OCI-LY7 (cell line): ENCODE measurements at regions not wholly inside any gene's neighbourhood (a gene's known extent, or its start where the extent isn't known, plus 50 kb on each side); places are given as distances from the start of the nearest gene placed in this dataset.

Experiments used
- BruUV-seq: library from RNA; stranded (reverse); fragments of 400-500 nt; replicated peaks from 2 replicates; lab custom pipeline; 2021; lab: Mats Ljungman, UMichigan
- CTCF ChIA-PET: fragments of 300-600 bp; sonication (Branson Sonifier 250); formaldehyde crosslinking; loops from one replicate; lab custom pipeline; 2022; ENCODE audit warnings: antibody characterized with exemption; ENCODE audit not compliant: unreplicated experiment; lab: Charles Lee
- POLR2A ChIA-PET: fragments of 300-600 bp; sonication (Branson Sonifier 250); formaldehyde crosslinking; loops from one replicate; lab custom pipeline; 2022; ENCODE audit warnings: antibody characterized with exemption; lab: Charles Lee
- DNase-seq: peaks from one replicate; pipeline ENCODE4 v3.0.0-alpha.2; 2015; ENCODE audit warnings: low spot score
- H2AFZ ChIP-seq: fragments of 200-600 bp; sonication (generic), shearing (Covaris generic); 2 replicates; pipeline ENCODE4 v1.6.1; 2014; ENCODE audit warnings: mild to moderate bottlenecking, antibody characterized with exemption, low read length, moderate library complexity
- H3K27ac ChIP-seq: fragments of 200-600 bp; sonication (generic); 2 replicates; pipeline ENCODE4 v1.5.1; 2014; ENCODE audit warnings: mixed run types, low read depth, mild to moderate bottlenecking, moderate library complexity, low read length, inconsistent platforms; ENCODE audit not compliant: poor library complexity, severe bottlenecking
- H3K36me3 ChIP-seq: fragments of 200-600 bp; sonication (generic); 2 replicates; pipeline ENCODE4 v1.6.1; 2014; ENCODE audit warnings: mild to moderate bottlenecking, antibody characterized with exemption, low read length, moderate library complexity, mixed read lengths; ENCODE audit not compliant: insufficient read depth
- H3K4me1 ChIP-seq: fragments of 200-600 bp; sonication (generic); 2 replicates; pipeline ENCODE4 v1.5.1; 2014; ENCODE audit warnings: mild to moderate bottlenecking, low read length; ENCODE audit not compliant: insufficient read depth, poor library complexity, severe bottlenecking
- H3K4me2 ChIP-seq: fragments of 200-600 bp; sonication (generic); 2 replicates; pipeline ENCODE4 v1.6.1; 2014; ENCODE audit warnings: mild to moderate bottlenecking, low read length
- H3K4me3 ChIP-seq: fragments of 200-600 bp; sonication (generic); 2 replicates; pipeline ENCODE4 v1.5.1; 2014; ENCODE audit warnings: mild to moderate bottlenecking, low read depth, low read length; ENCODE audit not compliant: poor library complexity, severe bottlenecking
- H3K79me2 ChIP-seq: fragments of 200-600 bp; sonication (generic); 2 replicates; pipeline ENCODE4 v1.6.1; 2016; ENCODE audit warnings: low read depth, mild to moderate bottlenecking, low read length, moderate library complexity, mixed read lengths; ENCODE audit not compliant: insufficient read depth
- H3K9me2 ChIP-seq: fragments of 200-600 bp; sonication (generic); 2 replicates; pipeline ENCODE4 v1.6.1; 2016; ENCODE audit warnings: mild to moderate bottlenecking, low read length, mixed read lengths; ENCODE audit not compliant: insufficient read depth
- H3K9me3 ChIP-seq: fragments of 200-600 bp; sonication (generic); 2 replicates; pipeline ENCODE4 v1.6.1; 2014; ENCODE audit warnings: mild to moderate bottlenecking, mixed run types, low read length, mixed read lengths
- H4K20me1 ChIP-seq: fragments of 200-600 bp; sonication (generic); 2 replicates; pipeline ENCODE4 v1.6.1; 2014; ENCODE audit warnings: mild to moderate bottlenecking, antibody characterized with exemption, low read length, moderate library complexity, mixed read lengths; ENCODE audit not compliant: insufficient read depth
- CTCF ChIP-seq: fragments of 200-600 bp; sonication (generic); conservative IDR thresholded peaks from 2 replicates; pipeline ENCODE4 v1.5.1; 2014; ENCODE audit warnings: mild to moderate bottlenecking, antibody characterized with exemption, low read length, moderate library complexity, mixed read lengths
- EZH2phosphoT487 ChIP-seq: fragments of 200-600 bp; sonication (generic); IDR thresholded peaks from 2 replicates; pipeline ENCODE4 v1.6.1; 2018; ENCODE audit warnings: low read depth, borderline replicate concordance, mild to moderate bottlenecking, mixed run types, antibody characterized with exemption, low read length, moderate library complexity, mixed read lengths
- intact Hi-C: fragments of 100-400 bp; cut with micrococcal nuclease; formaldehyde crosslinking; loops from one replicate; pipeline ENCODE4 v1.10.0; 2022; ENCODE audit not compliant: unreplicated experiment

GRCh38 chr9:75529463-75529862, 361.0 kb upstream of the PCSK5 start:
- H3K4me1 ChIP-seq = no peaks in the 10 kb centered on the region
- no peak overlapping the region for H2AFZ ChIP-seq
- TF ChIP-seq EZH2phosphoT487 = no peak
- no peak for TF ChIP-seq CTCF
- H4K20me1 ChIP-seq = no peaks in the 10 kb centered on the region
- no peaks in the 10 kb centered on the region for H3K79me2 ChIP-seq
- no peak overlapping the region for H3K27ac ChIP-seq
- ChIA-PET POLR2A (no interaction called here), CTCF (no interaction called here)
- no TSS peak for BruUV-seq
- intact Hi-C loops = no loop called here
- H3K9me2 ChIP-seq = no peaks in the 10 kb centered on the region
- no peak for DNase-seq
- H3K9me3 ChIP-seq = no peaks in the 10 kb centered on the region
- H3K36me3 ChIP-seq = no peaks in the 10 kb centered on the region
- no peak overlapping the region for H3K4me2 ChIP-seq
- H3K4me3 ChIP-seq = no peak overlapping the region

- CTCF ChIA-PET = no interaction called here
- Histone ChIP-seq H3K4me3 (no peak overlapping the region), H3K4me1 (no peaks in the 10 kb centered on the region), H3K27ac (no peak overlapping the region), H3K36me3 (no peaks in the 10 kb centered on the region), H3K9me3 (no peaks in the 10 kb centered on the region), H4K20me1 (no peaks in the 10 kb centered on the region), H2AFZ (no peak overlapping the region), H3K79me2 (no peaks in the 10 kb centered on the region), H3K9me2 (no peaks in the 10 kb centered on the region), H3K4me2 (no peak overlapping the region)
- POLR2A ChIA-PET = interaction anchor here (0.5 to 0.8 kb wide), 3 partner anchors 327 to 1892 kb away, joined by 3 to 4 read pairs (median 3); no protein-coding TSS in a partner anchor
- BruUV-seq = no TSS peak
- TF ChIP-seq EZH2phosphoT487 = no peak
- no peak for TF ChIP-seq CTCF
- DNase-seq = no peak
- intact Hi-C loops = no loop called here
Measured at GRCh38 chr9:75531588-75531987, 358.9 kb upstream of the PCSK5 start.

GRCh38 chr9:75532233-75533050, 358.0 kb upstream of the PCSK5 start:
- Histone ChIP-seq H3K36me3 (no peaks in the 10 kb centered on the region), H2AFZ (no peak overlapping the region), H3K9me2 (no peaks in the 10 kb centered on the region), H3K4me3 (no peak overlapping the region), H3K27ac (no peak overlapping the region), H3K9me3 (no peaks in the 10 kb centered on the region), H3K79me2 (no peaks in the 10 kb centered on the region), H3K4me2 (no peak overlapping the region), H3K4me1 (no peaks in the 10 kb centered on the region), H4K20me1 (no peaks in the 10 kb centered on the region)
- TF ChIP-seq CTCF (no peak), EZH2phosphoT487 (no peak)
- intact Hi-C loops = no loop called here
- no peak for DNase-seq
- no TSS peak for BruUV-seq
- ChIA-PET CTCF (no interaction called here), POLR2A (no interaction called here)
